ENCODE measurements at regions not wholly inside any gene's neighbourhood (a gene's known extent, or its start where the extent isn't known, plus 50 kb on each side); places are given as distances from the start of the nearest gene placed in this dataset.

- Histone ChIP-seq H2AFZ (ENCODE audit: low read length) (no peak overlapping the region), H3K4me3 (replicated peaks in 1 of 4; ENCODE audit: control extremely low read depth in 1 of 4, insufficient read depth in 1 of 4, low read depth in 3 of 4, low read length in 4 of 4) (no peak overlapping the region), H3K27ac (ENCODE audit: insufficient read depth, low read length) (no peak overlapping the region)
Observed at GRCh38 chr12:11968516-11968915, 102.2 kb upstream of the BCL2L14 start.

GRCh38 chr12:11969437-11970154, 101.1 kb upstream of the BCL2L14 start:
- Histone ChIP-seq H3K27ac (ENCODE audit: insufficient read depth, low read length) (no peak overlapping the region), H2AFZ (ENCODE audit: low read length) (no peak overlapping the region), H3K4me2 (ENCODE audit: extremely low read depth, insufficient read depth, low read length) (no peak overlapping the region), H3K9ac (ENCODE audit: insufficient read depth, low read length) (no peak overlapping the region), H3K4me3 (replicated peaks in 1 of 4; ENCODE audit: control extremely low read depth in 1 of 4, insufficient read depth in 1 of 4, low read depth in 3 of 4, low read length in 4 of 4) (no peak overlapping the region), H4K20me1 (ENCODE audit: control insufficient read depth, extremely low read depth, insufficient read depth, low read length) (no peaks in the 10 kb centered on the region), H3K36me3 (ENCODE audit: control insufficient read depth, insufficient read depth, low read length) (no peaks in the 10 kb centered on the region), H3K27me3 (ENCODE audit: control insufficient read depth, insufficient read depth, low read length) (peaks cover 3% of the 10 kb centered on the region), H3K9me3 (ENCODE audit: control insufficient read depth, insufficient read depth, low read depth, low read length) (no peaks in the 10 kb centered on the region), H3K79me2 (ENCODE audit: control insufficient read depth, insufficient read depth, low read length) (no peaks in the 10 kb centered on the region), H3K4me1 (ENCODE audit: control insufficient read depth, extremely low read depth, insufficient read depth, low read length) (no peaks in the 10 kb centered on the region)
- DNase-seq (ENCODE audit: low read depth in 2 of 2), result no peak
- TF ChIP-seq CTCF (conservative IDR thresholded peaks at IDR 0.05 in 1 of 2, IDR thresholded peaks at IDR 0.05 in 1 of 2; ENCODE audit: low read depth in 1 of 2, low read length in 2 of 2) (no peak), EZH2 (IDR thresholded peaks at IDR 0.05; ENCODE audit: low read length, missing control alignments) (no peak)

More at GRCh38 chr12:11968516-11968915, 102.2 kb upstream of the BCL2L14 start:
- H3K4me2 ChIP-seq (ENCODE audit: extremely low read depth, insufficient read depth, low read length), result no peak overlapping the region
- no peaks in the 10 kb centered on the region for H3K79me2 ChIP-seq (ENCODE audit: control insufficient read depth, insufficient read depth, low read length)
- H3K9me3 ChIP-seq (ENCODE audit: control insufficient read depth, insufficient read depth, low read depth, low read length), result no peaks in the 10 kb centered on the region
- no peak overlapping the region for H3K9ac ChIP-seq (ENCODE audit: insufficient read depth, low read length)
- TF ChIP-seq CTCF (conservative IDR thresholded peaks at IDR 0.05 in 1 of 2, IDR thresholded peaks at IDR 0.05 in 1 of 2; ENCODE audit: low read depth in 1 of 2, low read length in 2 of 2), result no peak
- TF ChIP-seq EZH2 (IDR thresholded peaks at IDR 0.05; ENCODE audit: low read length, missing control alignments), result no peak
- no peaks in the 10 kb centered on the region for H4K20me1 ChIP-seq (ENCODE audit: control insufficient read depth, extremely low read depth, insufficient read depth, low read length)
- no peaks in the 10 kb centered on the region for H3K4me1 ChIP-seq (ENCODE audit: control insufficient read depth, extremely low read depth, insufficient read depth, low read length)
- DNase-seq (ENCODE audit: low read depth in 2 of 2), result no peak
- H3K27me3 ChIP-seq (ENCODE audit: control insufficient read depth, insufficient read depth, low read length), result peaks cover 3% of the 10 kb centered on the region
- H3K36me3 ChIP-seq (ENCODE audit: control insufficient read depth, insufficient read depth, low read length), result no peaks in the 10 kb centered on the region

GRCh38 chr12:11970155-11970520, 100.6 kb upstream of the BCL2L14 start:
- Histone ChIP-seq H3K4me3 (replicated peaks in 1 of 4; ENCODE audit: control extremely low read depth in 1 of 4, insufficient read depth in 1 of 4, low read depth in 3 of 4, low read length in 4 of 4) (no peak overlapping the region), H3K4me2 (ENCODE audit: extremely low read depth, insufficient read depth, low read length) (no peak overlapping the region), H3K79me2 (ENCODE audit: control insufficient read depth, insufficient read depth, low read length) (no peaks in the 10 kb centered on the region), H3K9me3 (ENCODE audit: control insufficient read depth, insufficient read depth, low read depth, low read length) (no peaks in the 10 kb centered on the region), H2AFZ (ENCODE audit: low read length) (no peak overlapping the region), H3K27me3 (ENCODE audit: control insufficient read depth, insufficient read depth, low read length) (peaks cover 3% of the 10 kb centered on the region), H3K27ac (ENCODE audit: insufficient read depth, low read length) (no peak overlapping the region), H3K4me1 (ENCODE audit: control insufficient read depth, extremely low read depth, insufficient read depth, low read length) (no peaks in the 10 kb centered on the region), H3K9ac (ENCODE audit: insufficient read depth, low read length) (no peak overlapping the region), H4K20me1 (ENCODE audit: control insufficient read depth, extremely low read depth, insufficient read depth, low read length) (no peaks in the 10 kb centered on the region), H3K36me3 (ENCODE audit: control insufficient read depth, insufficient read depth, low read length) (no peaks in the 10 kb centered on the region)
- no peak for TF ChIP-seq EZH2 (IDR thresholded peaks at IDR 0.05; ENCODE audit: low read length, missing control alignments)
- no peak for TF ChIP-seq CTCF (conservative IDR thresholded peaks at IDR 0.05 in 1 of 2, IDR thresholded peaks at IDR 0.05 in 1 of 2; ENCODE audit: low read depth in 1 of 2, low read length in 2 of 2)
- DNase-seq (ENCODE audit: low read depth in 2 of 2), result no peak
